ENCODE measurements at regions not wholly inside any gene's neighbourhood (a gene's known extent, or its start where the extent isn't known, plus 50 kb on each side); places are given as distances from the start of the nearest gene placed in this dataset.

- Histone ChIP-seq H3K27me3 (ENCODE audit: control insufficient read depth, insufficient read depth, low read length) (no peaks in the 10 kb centered on the region), H3K4me3 (ENCODE audit: low read length in 3 of 3) (no peak overlapping the region), H3K36me3 (ENCODE audit: control insufficient read depth in 2 of 3, insufficient read depth in 3 of 3, low read length in 3 of 3) (no peaks in the 10 kb centered on the region), H3K9ac (ENCODE audit: low read length in 3 of 3) (no peak overlapping the region), H3K4me1 (ENCODE audit: control insufficient read depth in 2 of 3, insufficient read depth in 2 of 3, low read depth in 1 of 3, low read length in 3 of 3) (no peaks in the 10 kb centered on the region), H3K9me3 (ENCODE audit: control insufficient read depth in 2 of 3, insufficient read depth in 1 of 3, low read length in 3 of 3) (no peaks in the 10 kb centered on the region), H3K27ac (ENCODE audit: low read depth in 2 of 2, low read length in 2 of 2) (no peak overlapping the region)
- DNase-seq: no peak
- no peak for FAIRE-seq
- TF ChIP-seq CTCF (IDR thresholded peaks at IDR 0.05; ENCODE audit: borderline replicate concordance, extremely low read depth, insufficient read depth): no peak
- intact Hi-C loops (cut with DNase I): no loop called here
Observed at GRCh38 chr3:147775816-147776530, 366.8 kb downstream of the ZIC1 start.

- DNase-seq (no peak), FAIRE-seq (no peak)
- Histone ChIP-seq H3K9ac (ENCODE audit: low read length in 3 of 3) (no peak overlapping the region), H3K4me1 (ENCODE audit: control insufficient read depth in 2 of 3, insufficient read depth in 2 of 3, low read depth in 1 of 3, low read length in 3 of 3) (no peaks in the 10 kb centered on the region), H3K27me3 (ENCODE audit: control insufficient read depth, insufficient read depth, low read length) (no peaks in the 10 kb centered on the region), H3K4me3 (ENCODE audit: low read length in 3 of 3) (no peak overlapping the region), H3K27ac (ENCODE audit: low read depth in 2 of 2, low read length in 2 of 2) (no peak overlapping the region), H3K36me3 (ENCODE audit: control insufficient read depth in 2 of 3, insufficient read depth in 3 of 3, low read length in 3 of 3) (no peaks in the 10 kb centered on the region), H3K9me3 (ENCODE audit: control insufficient read depth in 2 of 3, insufficient read depth in 1 of 3, low read length in 3 of 3) (no peaks in the 10 kb centered on the region)
- TF ChIP-seq CTCF (IDR thresholded peaks at IDR 0.05; ENCODE audit: borderline replicate concordance, extremely low read depth, insufficient read depth): no peak
- intact Hi-C loops (cut with DNase I): no loop called here
Observed at GRCh38 chr3:147793841-147794240, 384.7 kb downstream of the ZIC1 start.

- H3K4me1 ChIP-seq (ENCODE audit: control insufficient read depth in 2 of 3, insufficient read depth in 2 of 3, low read depth in 1 of 3, low read length in 3 of 3): no peaks in the 10 kb centered on the region
- no peaks in the 10 kb centered on the region for H3K36me3 ChIP-seq (ENCODE audit: control insufficient read depth in 2 of 3, insufficient read depth in 3 of 3, low read length in 3 of 3)
- H3K9me3 ChIP-seq (ENCODE audit: control insufficient read depth in 2 of 3, insufficient read depth in 1 of 3, low read length in 3 of 3): no peaks in the 10 kb centered on the region
Observed at GRCh38 chr3:147794596-147794995, 385.4 kb downstream of the ZIC1 start.

More at GRCh38 chr3:147794596-147794995, 385.4 kb downstream of the ZIC1 start:
- intact Hi-C loops (cut with DNase I): no loop called here
- TF ChIP-seq CTCF (IDR thresholded peaks at IDR 0.05; ENCODE audit: borderline replicate concordance, extremely low read depth, insufficient read depth): no peak
- no peak overlapping the region for H3K4me3 ChIP-seq (ENCODE audit: low read length in 3 of 3)
- no peak for DNase-seq
- no peak overlapping the region for H3K27ac ChIP-seq (ENCODE audit: low read depth in 2 of 2, low read length in 2 of 2)
- no peak for FAIRE-seq
- H3K9ac ChIP-seq (ENCODE audit: low read length in 3 of 3): no peak overlapping the region
- H3K27me3 ChIP-seq (ENCODE audit: control insufficient read depth, insufficient read depth, low read length): no peaks in the 10 kb centered on the region
